ENCODE measurements at regions not wholly inside any gene's neighbourhood (a gene's known extent, or its start where the extent isn't known, plus 50 kb on each side); places are given as distances from the start of the nearest gene placed in this dataset.

GRCh38 chr5:126139086-126139485 lies 284.1 kb upstream of the GRAMD2B start:
- no peak for TF ChIP-seq CTCF (IDR thresholded peaks at IDR 0.05; ENCODE audit: low read depth, low read length, missing input control)
- no peak for TF ChIP-seq RAD21 (IDR thresholded peaks at IDR 0.05)
- TF ChIP-seq YY1 (IDR thresholded peaks at IDR 0.05) = no peak
- TF ChIP-seq HNF4A (conservative IDR thresholded peaks at IDR 0.05) = no peak
- no peak for TF ChIP-seq MAX (IDR thresholded peaks at IDR 0.05)
- no peak for TF ChIP-seq RXRA (IDR thresholded peaks at IDR 0.05)
- TF ChIP-seq, protein P1, sequence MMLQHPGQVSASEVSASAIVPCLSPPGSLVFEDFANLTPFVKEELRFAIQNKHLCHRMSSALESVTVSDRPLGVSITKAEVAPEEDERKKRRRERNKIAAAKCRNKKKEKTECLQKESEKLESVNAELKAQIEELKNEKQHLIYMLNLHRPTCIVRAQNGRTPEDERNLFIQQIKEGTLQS (IDR thresholded peaks at IDR 0.05) = no peak
- no peak for TF ChIP-seq GABPA (IDR thresholded peaks at IDR 0.05 in 1 of 2, conservative IDR thresholded peaks at IDR 0.05 in 1 of 2)
- TF ChIP-seq JUND (IDR thresholded peaks at IDR 0.05) = no peak
- TF ChIP-seq, protein P2, sequence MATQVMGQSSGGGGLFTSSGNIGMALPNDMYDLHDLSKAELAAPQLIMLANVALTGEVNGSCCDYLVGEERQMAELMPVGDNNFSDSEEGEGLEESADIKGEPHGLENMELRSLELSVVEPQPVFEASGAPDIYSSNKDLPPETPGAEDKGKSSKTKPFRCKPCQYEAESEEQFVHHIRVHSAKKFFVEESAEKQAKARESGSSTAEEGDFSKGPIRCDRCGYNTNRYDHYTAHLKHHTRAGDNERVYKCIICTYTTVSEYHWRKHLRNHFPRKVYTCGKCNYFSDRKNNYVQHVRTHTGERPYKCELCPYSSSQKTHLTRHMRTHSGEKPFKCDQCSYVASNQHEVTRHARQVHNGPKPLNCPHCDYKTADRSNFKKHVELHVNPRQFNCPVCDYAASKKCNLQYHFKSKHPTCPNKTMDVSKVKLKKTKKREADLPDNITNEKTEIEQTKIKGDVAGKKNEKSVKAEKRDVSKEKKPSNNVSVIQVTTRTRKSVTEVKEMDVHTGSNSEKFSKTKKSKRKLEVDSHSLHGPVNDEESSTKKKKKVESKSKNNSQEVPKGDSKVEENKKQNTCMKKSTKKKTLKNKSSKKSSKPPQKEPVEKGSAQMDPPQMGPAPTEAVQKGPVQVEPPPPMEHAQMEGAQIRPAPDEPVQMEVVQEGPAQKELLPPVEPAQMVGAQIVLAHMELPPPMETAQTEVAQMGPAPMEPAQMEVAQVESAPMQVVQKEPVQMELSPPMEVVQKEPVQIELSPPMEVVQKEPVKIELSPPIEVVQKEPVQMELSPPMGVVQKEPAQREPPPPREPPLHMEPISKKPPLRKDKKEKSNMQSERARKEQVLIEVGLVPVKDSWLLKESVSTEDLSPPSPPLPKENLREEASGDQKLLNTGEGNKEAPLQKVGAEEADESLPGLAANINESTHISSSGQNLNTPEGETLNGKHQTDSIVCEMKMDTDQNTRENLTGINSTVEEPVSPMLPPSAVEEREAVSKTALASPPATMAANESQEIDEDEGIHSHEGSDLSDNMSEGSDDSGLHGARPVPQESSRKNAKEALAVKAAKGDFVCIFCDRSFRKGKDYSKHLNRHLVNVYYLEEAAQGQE (IDR thresholded peaks at IDR 0.05) = no peak
- TF ChIP-seq SP1 (IDR thresholded peaks at IDR 0.05) = no peak
- TF ChIP-seq, protein P3, sequence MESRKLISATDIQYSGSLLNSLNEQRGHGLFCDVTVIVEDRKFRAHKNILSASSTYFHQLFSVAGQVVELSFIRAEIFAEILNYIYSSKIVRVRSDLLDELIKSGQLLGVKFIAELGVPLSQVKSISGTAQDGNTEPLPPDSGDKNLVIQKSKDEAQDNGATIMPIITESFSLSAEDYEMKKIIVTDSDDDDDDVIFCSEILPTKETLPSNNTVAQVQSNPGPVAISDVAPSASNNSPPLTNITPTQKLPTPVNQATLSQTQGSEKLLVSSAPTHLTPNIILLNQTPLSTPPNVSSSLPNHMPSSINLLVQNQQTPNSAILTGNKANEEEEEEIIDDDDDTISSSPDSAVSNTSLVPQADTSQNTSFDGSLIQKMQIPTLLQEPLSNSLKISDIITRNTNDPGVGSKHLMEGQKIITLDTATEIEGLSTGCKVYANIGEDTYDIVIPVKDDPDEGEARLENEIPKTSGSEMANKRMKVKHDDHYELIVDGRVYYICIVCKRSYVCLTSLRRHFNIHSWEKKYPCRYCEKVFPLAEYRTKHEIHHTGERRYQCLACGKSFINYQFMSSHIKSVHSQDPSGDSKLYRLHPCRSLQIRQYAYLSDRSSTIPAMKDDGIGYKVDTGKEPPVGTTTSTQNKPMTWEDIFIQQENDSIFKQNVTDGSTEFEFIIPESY (IDR thresholded peaks at IDR 0.05) = no peak

Data from liver (tissue), 3 donors.